ENCODE measurements at regions not wholly inside any gene's neighbourhood (a gene's known extent, or its start where the extent isn't known, plus 50 kb on each side); places are given as distances from the start of the nearest gene placed in this dataset.

DNA sequence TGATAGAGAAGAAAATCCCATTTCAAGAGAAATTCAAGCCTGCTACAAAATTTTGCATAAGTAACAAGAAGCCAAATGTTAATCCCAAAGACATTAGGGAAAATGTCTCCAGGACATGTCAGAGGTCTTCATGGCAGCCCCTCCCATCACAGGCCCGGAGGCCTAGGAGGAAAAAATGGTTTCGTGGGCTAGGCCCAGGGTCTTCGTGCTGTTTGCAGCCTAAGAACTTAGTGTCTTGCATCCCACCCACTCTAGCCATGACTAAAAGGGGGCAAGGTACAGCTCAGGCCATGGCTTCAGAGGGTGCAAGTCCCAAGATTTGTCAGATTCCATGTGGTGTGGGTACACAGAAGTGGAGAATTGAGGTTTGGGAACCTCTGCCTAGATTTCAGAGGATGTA is 57.8 kb upstream of the TAPT1 start:
- TF ChIP-seq, protein P1, sequence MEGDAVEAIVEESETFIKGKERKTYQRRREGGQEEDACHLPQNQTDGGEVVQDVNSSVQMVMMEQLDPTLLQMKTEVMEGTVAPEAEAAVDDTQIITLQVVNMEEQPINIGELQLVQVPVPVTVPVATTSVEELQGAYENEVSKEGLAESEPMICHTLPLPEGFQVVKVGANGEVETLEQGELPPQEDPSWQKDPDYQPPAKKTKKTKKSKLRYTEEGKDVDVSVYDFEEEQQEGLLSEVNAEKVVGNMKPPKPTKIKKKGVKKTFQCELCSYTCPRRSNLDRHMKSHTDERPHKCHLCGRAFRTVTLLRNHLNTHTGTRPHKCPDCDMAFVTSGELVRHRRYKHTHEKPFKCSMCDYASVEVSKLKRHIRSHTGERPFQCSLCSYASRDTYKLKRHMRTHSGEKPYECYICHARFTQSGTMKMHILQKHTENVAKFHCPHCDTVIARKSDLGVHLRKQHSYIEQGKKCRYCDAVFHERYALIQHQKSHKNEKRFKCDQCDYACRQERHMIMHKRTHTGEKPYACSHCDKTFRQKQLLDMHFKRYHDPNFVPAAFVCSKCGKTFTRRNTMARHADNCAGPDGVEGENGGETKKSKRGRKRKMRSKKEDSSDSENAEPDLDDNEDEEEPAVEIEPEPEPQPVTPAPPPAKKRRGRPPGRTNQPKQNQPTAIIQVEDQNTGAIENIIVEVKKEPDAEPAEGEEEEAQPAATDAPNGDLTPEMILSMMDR (IDR thresholded peaks at IDR 0.05) = no peak
- TF ChIP-seq EP300 (IDR thresholded peaks at IDR 0.05; ENCODE audit: low read depth) (no peak), POLR2AphosphoS5 (IDR thresholded peaks at IDR 0.05) (no peak)

All from transverse colon (tissue), 4 donors.